ENCODE measurements at regions not wholly inside any gene's neighbourhood (a gene's known extent, or its start where the extent isn't known, plus 50 kb on each side); places are given as distances from the start of the nearest gene placed in this dataset.

DNA sequence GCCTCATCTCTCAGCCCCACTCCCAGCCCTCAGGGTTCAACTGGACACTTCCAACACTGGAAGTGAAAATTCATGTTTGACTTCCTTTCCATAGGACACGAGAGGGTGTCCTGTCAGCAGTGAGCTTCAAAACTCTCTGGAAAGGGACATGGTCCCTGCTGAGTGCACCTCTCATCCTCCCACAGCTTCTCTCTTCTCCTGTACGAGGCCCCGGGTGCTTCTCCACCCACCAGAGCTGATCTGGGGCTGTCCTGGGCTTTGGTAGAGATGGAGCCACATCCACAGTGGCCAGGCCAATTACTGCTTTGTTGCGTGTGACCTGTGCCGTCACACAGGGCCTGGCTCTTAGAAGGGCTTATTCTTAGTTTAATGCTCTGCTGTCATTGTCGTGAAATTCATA lies 182.3 kb downstream of the RRAGC start:
- no peaks in the 10 kb centered on the region for H3K27me3 ChIP-seq (ENCODE audit: control insufficient read depth in 3 of 3, insufficient read depth in 3 of 3, low read length in 3 of 3)
- H3K4me1 ChIP-seq (ENCODE audit: control insufficient read depth in 3 of 3, insufficient read depth in 3 of 3, low read length in 3 of 3) = no peaks in the 10 kb centered on the region
- no peaks in the 10 kb centered on the region for H3K9me3 ChIP-seq (ENCODE audit: control insufficient read depth in 3 of 3, low read length in 3 of 3)
- no peaks in the 10 kb centered on the region for H3K36me3 ChIP-seq (ENCODE audit: control insufficient read depth in 3 of 3, insufficient read depth in 3 of 3, low read length in 3 of 3)
- no peak overlapping the region for H3K9ac ChIP-seq (ENCODE audit: low read depth in 1 of 3, low read length in 3 of 3)
- H3K4me3 ChIP-seq (ENCODE audit: low read length in 3 of 3) = no peak overlapping the region
- no peak overlapping the region for H3K27ac ChIP-seq (ENCODE audit: low read depth, low read length)

DNA sequence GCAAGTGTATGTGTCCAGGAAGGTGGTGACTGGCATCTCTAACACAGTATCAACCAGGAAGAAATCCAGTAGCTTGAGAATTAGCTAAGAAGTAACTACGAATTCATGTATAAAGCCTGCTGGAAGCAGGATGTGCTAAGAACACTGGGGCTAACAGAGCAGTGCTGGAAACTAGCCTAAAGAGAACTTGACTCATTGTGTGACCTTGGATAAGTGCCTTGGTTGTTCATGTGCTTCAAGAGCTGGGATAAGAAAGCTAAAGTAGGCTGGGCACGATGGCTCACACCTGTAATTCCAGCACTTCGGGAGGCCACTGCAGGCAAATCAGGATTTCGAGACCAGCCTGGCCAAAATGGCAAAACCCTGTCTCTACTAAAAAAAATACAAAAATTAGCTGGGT lies 186.9 kb downstream of the RRAGC start:
- H3K4me1 ChIP-seq (ENCODE audit: control insufficient read depth in 3 of 3, insufficient read depth in 3 of 3, low read length in 3 of 3) = no peaks in the 10 kb centered on the region
- peaks cover 0 to 16% (median 10%) of the 10 kb centered on the region in 3 donors for H3K27me3 ChIP-seq (ENCODE audit: control insufficient read depth in 3 of 3, insufficient read depth in 3 of 3, low read length in 3 of 3)
- H3K36me3 ChIP-seq (ENCODE audit: control insufficient read depth in 3 of 3, insufficient read depth in 3 of 3, low read length in 3 of 3) = no peaks in the 10 kb centered on the region
- no peak overlapping the region for H3K27ac ChIP-seq (ENCODE audit: low read depth, low read length)
- no peaks in the 10 kb centered on the region for H3K9me3 ChIP-seq (ENCODE audit: control insufficient read depth in 3 of 3, low read length in 3 of 3)
- no peak overlapping the region for H3K9ac ChIP-seq (ENCODE audit: low read depth in 1 of 3, low read length in 3 of 3)
- H3K4me3 ChIP-seq (ENCODE audit: low read length in 3 of 3) = no peak overlapping the region

DNA sequence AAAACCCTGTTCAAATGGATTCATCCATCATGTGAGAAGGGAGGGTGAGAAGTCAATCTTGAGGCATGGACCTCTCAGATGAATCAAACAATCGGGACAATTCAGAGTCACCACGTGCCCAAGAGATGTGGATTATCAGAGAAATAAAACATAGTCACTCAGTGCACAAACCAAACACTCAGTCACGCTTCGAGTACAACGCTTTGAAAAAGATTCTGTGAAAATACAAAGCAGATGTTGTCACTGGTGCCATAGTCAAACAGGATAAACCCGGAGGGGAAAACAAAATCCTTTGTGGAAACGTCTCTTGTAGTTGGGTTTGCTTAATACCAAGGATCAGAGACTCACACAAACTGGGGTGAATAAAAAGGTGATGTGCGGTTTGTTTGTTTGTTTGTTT lies 188.4 kb downstream of the RRAGC start:
- Histone ChIP-seq H3K27ac (ENCODE audit: low read depth, low read length) (no peak overlapping the region), H3K27me3 (ENCODE audit: control insufficient read depth in 3 of 3, insufficient read depth in 3 of 3, low read length in 3 of 3) (peaks cover 0 to 17% (median 10%) of the 10 kb centered on the region in 3 donors), H3K9me3 (ENCODE audit: control insufficient read depth in 3 of 3, low read length in 3 of 3) (no peaks in the 10 kb centered on the region)

DNA sequence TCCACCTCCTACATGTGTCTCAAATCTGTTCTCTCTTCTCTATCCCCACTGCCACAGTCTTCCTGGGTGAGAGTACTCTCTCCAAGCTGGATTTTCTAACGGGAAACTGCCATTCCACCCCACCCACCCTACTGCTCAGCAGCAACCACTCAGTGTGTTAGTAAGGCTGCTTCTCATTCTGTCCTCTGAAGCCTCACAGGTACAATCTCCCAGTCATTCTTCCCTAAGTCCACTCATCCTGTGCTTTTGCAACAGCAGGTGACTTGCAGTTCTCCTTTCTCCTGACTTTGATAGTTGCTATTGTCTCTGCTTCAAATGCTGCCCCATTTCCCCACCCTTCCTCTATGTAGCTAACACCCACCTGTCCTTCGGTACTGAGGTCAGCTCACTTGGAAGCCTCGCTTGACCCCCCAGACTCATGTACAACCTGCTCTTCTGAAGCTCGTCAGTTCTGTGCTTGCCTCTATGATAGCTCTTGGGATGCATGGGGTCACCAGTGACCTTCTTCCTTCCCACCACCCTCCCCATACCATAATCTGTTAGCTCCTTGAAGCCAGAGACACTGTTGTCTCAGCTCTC lies 188.9 kb downstream of the RRAGC start:
- no peak overlapping the region for H3K27ac ChIP-seq (ENCODE audit: low read depth, low read length)
- H3K4me1 ChIP-seq (ENCODE audit: control insufficient read depth in 3 of 3, insufficient read depth in 3 of 3, low read length in 3 of 3) = no peaks in the 10 kb centered on the region
- peaks cover 0 to 17% (median 10%) of the 10 kb centered on the region in 3 donors for H3K27me3 ChIP-seq (ENCODE audit: control insufficient read depth in 3 of 3, insufficient read depth in 3 of 3, low read length in 3 of 3)
- no peaks in the 10 kb centered on the region for H3K36me3 ChIP-seq (ENCODE audit: control insufficient read depth in 3 of 3, insufficient read depth in 3 of 3, low read length in 3 of 3)
- H3K9me3 ChIP-seq (ENCODE audit: control insufficient read depth in 3 of 3, low read length in 3 of 3) = no peaks in the 10 kb centered on the region
- no peak overlapping the region for H3K9ac ChIP-seq (ENCODE audit: low read depth in 1 of 3, low read length in 3 of 3)
- H3K4me3 ChIP-seq (ENCODE audit: low read length in 3 of 3) = no peak overlapping the region

More for the DNA sequence above, 188.4 kb downstream of the RRAGC start:
- Histone ChIP-seq H3K4me3 (ENCODE audit: low read length in 3 of 3) (no peak overlapping the region), H3K4me1 (ENCODE audit: control insufficient read depth in 3 of 3, insufficient read depth in 3 of 3, low read length in 3 of 3) (no peaks in the 10 kb centered on the region), H3K36me3 (ENCODE audit: control insufficient read depth in 3 of 3, insufficient read depth in 3 of 3, low read length in 3 of 3) (no peaks in the 10 kb centered on the region), H3K9ac (ENCODE audit: low read depth in 1 of 3, low read length in 3 of 3) (no peak overlapping the region)

DNA sequence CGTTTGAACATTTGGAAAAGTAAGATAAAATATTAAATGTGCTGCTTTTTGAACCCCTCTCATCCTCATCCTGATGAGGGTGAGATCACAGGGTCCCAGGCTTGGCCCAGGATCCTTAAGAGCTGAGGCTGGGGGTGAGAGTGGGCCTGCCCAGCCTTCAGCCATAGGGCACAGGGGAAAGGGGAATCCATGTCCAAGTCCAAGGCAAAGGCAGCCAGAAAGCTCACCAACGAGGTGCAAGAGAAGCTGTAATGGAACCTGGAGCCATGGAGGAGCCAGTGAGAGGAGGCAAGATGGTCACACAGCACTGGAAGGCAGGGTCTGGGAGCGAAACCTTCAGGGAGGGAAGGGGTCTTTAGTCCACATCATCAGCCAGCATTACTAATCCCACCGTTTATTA lies 191.9 kb downstream of the RRAGC start:
- Histone ChIP-seq H3K4me3 (ENCODE audit: low read length in 3 of 3) (no peak overlapping the region), H3K9ac (ENCODE audit: low read depth in 1 of 3, low read length in 3 of 3) (no peak overlapping the region), H3K27me3 (ENCODE audit: control insufficient read depth in 3 of 3, insufficient read depth in 3 of 3, low read length in 3 of 3) (peaks cover 0 to 22% (median 15%) of the 10 kb centered on the region in 3 donors), H3K36me3 (ENCODE audit: control insufficient read depth in 3 of 3, insufficient read depth in 3 of 3, low read length in 3 of 3) (no peaks in the 10 kb centered on the region), H3K27ac (ENCODE audit: low read depth, low read length) (no peak overlapping the region), H3K9me3 (ENCODE audit: control insufficient read depth in 3 of 3, low read length in 3 of 3) (no peaks in the 10 kb centered on the region), H3K4me1 (ENCODE audit: control insufficient read depth in 3 of 3, insufficient read depth in 3 of 3, low read length in 3 of 3) (no peaks in the 10 kb centered on the region)

DNA sequence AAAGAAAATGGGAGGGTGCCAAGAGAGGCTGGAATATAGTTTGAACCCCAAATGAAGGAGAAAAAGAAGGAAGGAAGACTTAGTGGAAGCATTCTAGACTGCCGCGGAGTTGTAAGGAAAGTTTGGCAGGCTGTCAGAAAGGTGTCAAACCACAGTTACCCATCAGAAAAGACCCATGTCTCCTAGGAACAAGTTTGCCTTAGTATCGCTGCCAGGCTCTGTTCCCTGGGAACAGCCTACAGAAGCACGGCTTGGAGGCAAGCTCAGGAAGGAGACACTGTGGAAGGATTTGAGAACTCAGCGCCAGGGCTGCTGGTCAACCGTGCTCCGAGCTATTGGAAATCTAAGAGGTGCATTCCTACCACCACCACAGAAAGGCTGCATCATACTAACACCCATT lies 197.4 kb downstream of the RRAGC start:
- peaks cover 0 to 4% (median 0%) of the 10 kb centered on the region in 3 donors for H3K9me3 ChIP-seq (ENCODE audit: control insufficient read depth in 3 of 3, low read length in 3 of 3)
- no peak overlapping the region for H3K4me3 ChIP-seq (ENCODE audit: low read length in 3 of 3)
- no peaks in the 10 kb centered on the region for H3K36me3 ChIP-seq (ENCODE audit: control insufficient read depth in 3 of 3, insufficient read depth in 3 of 3, low read length in 3 of 3)
- peaks cover 0 to 26% (median 9%) of the 10 kb centered on the region in 3 donors for H3K27me3 ChIP-seq (ENCODE audit: control insufficient read depth in 3 of 3, insufficient read depth in 3 of 3, low read length in 3 of 3)
- H3K4me1 ChIP-seq (ENCODE audit: control insufficient read depth in 3 of 3, insufficient read depth in 3 of 3, low read length in 3 of 3) = no peaks in the 10 kb centered on the region
- H3K9ac ChIP-seq (ENCODE audit: low read depth in 1 of 3, low read length in 3 of 3) = no peak overlapping the region
- H3K27ac ChIP-seq (ENCODE audit: low read depth, low read length) = no peak overlapping the region

DNA sequence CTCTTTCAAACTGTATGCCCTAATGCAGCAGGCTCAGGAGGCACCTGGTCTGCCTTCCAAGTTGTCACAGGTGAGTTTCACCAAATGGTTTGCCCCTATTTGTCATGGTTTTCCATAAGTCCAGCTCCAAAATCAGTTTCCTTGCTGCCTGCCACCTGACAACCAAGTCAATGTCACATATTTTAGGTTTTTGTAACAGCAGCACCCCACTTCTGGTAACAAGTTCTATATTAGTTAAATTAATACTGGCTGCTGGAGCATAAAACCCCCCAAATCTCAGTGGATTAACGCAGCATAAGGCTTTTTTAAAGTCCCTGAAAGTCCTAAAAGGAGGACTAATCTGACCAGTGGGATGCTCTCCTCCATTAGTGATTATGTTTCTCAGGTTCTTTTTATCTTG lies 200.7 kb downstream of the RRAGC start:
- H3K4me1 ChIP-seq (ENCODE audit: control insufficient read depth in 3 of 3, insufficient read depth in 3 of 3, low read length in 3 of 3) = no peaks in the 10 kb centered on the region
- H3K27me3 ChIP-seq (ENCODE audit: control insufficient read depth in 3 of 3, insufficient read depth in 3 of 3, low read length in 3 of 3) = peaks cover 0 to 30% (median 12%) of the 10 kb centered on the region in 3 donors
- H3K9me3 ChIP-seq (ENCODE audit: control insufficient read depth in 3 of 3, low read length in 3 of 3) = peaks cover 0 to 4% (median 0%) of the 10 kb centered on the region in 3 donors
- H3K27ac ChIP-seq (ENCODE audit: low read depth, low read length) = no peak overlapping the region
- no peak overlapping the region for H3K9ac ChIP-seq (ENCODE audit: low read depth in 1 of 3, low read length in 3 of 3)
- no peaks in the 10 kb centered on the region for H3K36me3 ChIP-seq (ENCODE audit: control insufficient read depth in 3 of 3, insufficient read depth in 3 of 3, low read length in 3 of 3)
- no peak overlapping the region for H3K4me3 ChIP-seq (ENCODE audit: low read length in 3 of 3)

DNA sequence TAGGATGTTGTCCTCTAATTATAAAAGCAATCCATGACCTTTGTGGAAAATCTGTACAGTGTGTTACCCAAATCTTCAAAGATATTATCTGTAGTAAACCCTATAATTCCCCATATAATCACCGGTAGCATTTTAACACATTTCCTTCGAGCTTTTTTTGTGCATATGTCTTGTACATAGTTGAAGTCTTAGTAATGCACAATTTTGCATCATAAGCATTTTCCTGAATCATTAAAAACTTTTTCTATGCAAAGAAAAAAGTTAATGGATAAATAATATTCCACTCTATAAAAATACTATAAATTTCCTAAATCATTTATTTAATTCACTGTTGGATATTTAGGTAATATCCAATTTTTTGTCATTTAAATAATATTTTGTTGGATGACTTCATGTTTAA lies 201.7 kb downstream of the RRAGC start:
- Histone ChIP-seq H3K9me3 (ENCODE audit: control insufficient read depth in 3 of 3, low read length in 3 of 3) (peaks cover 0 to 4% (median 0%) of the 10 kb centered on the region in 3 donors), H3K36me3 (ENCODE audit: control insufficient read depth in 3 of 3, insufficient read depth in 3 of 3, low read length in 3 of 3) (no peaks in the 10 kb centered on the region)

DNA sequence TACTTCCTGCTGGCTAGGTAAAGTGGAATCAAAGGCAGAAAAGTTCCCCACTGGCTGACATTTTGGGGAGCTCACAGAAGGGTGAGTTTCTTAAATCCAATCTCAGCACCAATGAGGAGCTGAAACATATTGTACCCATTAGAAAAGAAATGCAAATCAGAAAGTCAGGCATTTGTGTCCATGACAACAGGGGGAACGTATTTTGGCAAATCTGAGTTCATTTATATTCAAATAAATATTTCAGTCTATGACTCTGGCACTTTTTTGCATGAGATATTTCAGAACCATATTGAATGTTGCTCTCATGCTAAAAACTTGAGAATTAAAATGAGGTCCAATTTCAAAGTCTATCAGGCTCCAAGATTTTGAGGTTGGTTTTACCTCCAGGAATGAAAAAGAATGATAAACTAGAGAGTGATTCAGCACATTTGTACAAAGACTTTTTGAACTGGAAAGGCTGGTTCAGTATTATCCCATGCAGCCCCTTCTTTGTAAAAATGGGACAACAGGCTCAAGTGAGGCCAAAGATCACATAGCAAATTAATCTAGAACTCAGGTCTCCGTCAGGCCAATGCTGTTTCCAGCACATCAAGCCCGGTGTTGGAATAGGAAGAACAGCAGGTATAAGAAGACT lies 202.2 kb downstream of the RRAGC start:
- no peak overlapping the region for H3K9ac ChIP-seq (ENCODE audit: low read depth in 1 of 3, low read length in 3 of 3)
- no peaks in the 10 kb centered on the region for H3K36me3 ChIP-seq (ENCODE audit: control insufficient read depth in 3 of 3, insufficient read depth in 3 of 3, low read length in 3 of 3)
- H3K27ac ChIP-seq (ENCODE audit: low read depth, low read length) = no peak overlapping the region
- no peak overlapping the region for H3K4me3 ChIP-seq (ENCODE audit: low read length in 3 of 3)
- H3K9me3 ChIP-seq (ENCODE audit: control insufficient read depth in 3 of 3, low read length in 3 of 3) = peaks cover 0 to 4% (median 0%) of the 10 kb centered on the region in 3 donors
- no peaks in the 10 kb centered on the region for H3K4me1 ChIP-seq (ENCODE audit: control insufficient read depth in 3 of 3, insufficient read depth in 3 of 3, low read length in 3 of 3)
- peaks cover 0 to 30% (median 16%) of the 10 kb centered on the region in 3 donors for H3K27me3 ChIP-seq (ENCODE audit: control insufficient read depth in 3 of 3, insufficient read depth in 3 of 3, low read length in 3 of 3)

More for the DNA sequence above, 201.7 kb downstream of the RRAGC start:
- no peaks in the 10 kb centered on the region for H3K4me1 ChIP-seq (ENCODE audit: control insufficient read depth in 3 of 3, insufficient read depth in 3 of 3, low read length in 3 of 3)
- no peak overlapping the region for H3K4me3 ChIP-seq (ENCODE audit: low read length in 3 of 3)
- H3K27ac ChIP-seq (ENCODE audit: low read depth, low read length) = no peak overlapping the region
- H3K9ac ChIP-seq (ENCODE audit: low read depth in 1 of 3, low read length in 3 of 3) = no peak overlapping the region
- peaks cover 0 to 30% (median 16%) of the 10 kb centered on the region in 3 donors for H3K27me3 ChIP-seq (ENCODE audit: control insufficient read depth in 3 of 3, insufficient read depth in 3 of 3, low read length in 3 of 3)

DNA sequence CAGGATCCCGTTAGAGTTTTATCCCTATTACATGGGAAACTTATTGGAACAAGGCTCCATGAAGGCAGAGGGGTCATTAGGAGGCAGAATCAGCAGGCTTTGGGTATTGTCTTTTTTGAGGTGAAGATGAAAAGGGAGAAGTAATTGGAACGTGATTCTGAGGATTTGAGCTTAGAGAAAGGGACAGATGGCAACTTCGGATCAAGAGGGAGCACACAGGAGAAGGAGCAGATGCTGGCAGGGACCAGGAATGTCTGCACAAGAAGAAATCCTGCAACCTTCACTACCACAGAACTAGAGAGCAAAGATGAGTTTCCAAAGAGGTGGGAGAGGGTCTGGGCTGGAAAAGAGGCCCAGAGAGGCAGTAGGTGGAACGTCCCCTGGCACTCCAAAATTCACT lies 202.8 kb downstream of the RRAGC start:
- H3K9me3 ChIP-seq (ENCODE audit: control insufficient read depth in 3 of 3, low read length in 3 of 3) = peaks cover 0 to 4% (median 0%) of the 10 kb centered on the region in 3 donors
- no peaks in the 10 kb centered on the region for H3K36me3 ChIP-seq (ENCODE audit: control insufficient read depth in 3 of 3, insufficient read depth in 3 of 3, low read length in 3 of 3)
- peaks cover 0 to 25% (median 19%) of the 10 kb centered on the region in 3 donors for H3K27me3 ChIP-seq (ENCODE audit: control insufficient read depth in 3 of 3, insufficient read depth in 3 of 3, low read length in 3 of 3)
- H3K4me1 ChIP-seq (ENCODE audit: control insufficient read depth in 3 of 3, insufficient read depth in 3 of 3, low read length in 3 of 3) = no peaks in the 10 kb centered on the region
- H3K27ac ChIP-seq (ENCODE audit: low read depth, low read length) = no peak overlapping the region
- no peak overlapping the region for H3K4me3 ChIP-seq (ENCODE audit: low read length in 3 of 3)
- no peak overlapping the region for H3K9ac ChIP-seq (ENCODE audit: low read depth in 1 of 3, low read length in 3 of 3)

Data from skeletal muscle tissue (tissue), 3 donors.